Testis (tissue), 2 donors: ENCODE measurements at regions not wholly inside any gene's neighbourhood (a gene's known extent, or its start where the extent isn't known, plus 50 kb on each side); places are given as distances from the start of the nearest gene placed in this dataset.

ENCODE experiments used
- DNase-seq: peaks from one replicate; pipeline ENCODE4 v3.0.0-alpha.2; 2019
- H3K27ac ChIP-seq, 2 donors: fragments of 200-600 bp; sonication (generic); one replicate each; pipeline ENCODE4 v1.5.1; 2019
- H3K27me3 ChIP-seq: fragments of 200-600 bp; sonication (generic); one replicate; pipeline ENCODE4 v1.5.1; 2019
- H3K36me3 ChIP-seq: fragments of 200-600 bp; sonication (generic); one replicate; pipeline ENCODE4 v1.5.1; 2017; ENCODE audit warnings: low read depth; ENCODE audit errors: missing control alignments
- H3K4me1 ChIP-seq: fragments of 200-600 bp; sonication (generic); one replicate; pipeline ENCODE4 v1.5.1; 2019
- H3K4me3 ChIP-seq, 2 donors: fragments of 200-600 bp; sonication (generic); one replicate each; pipeline ENCODE4 v1.5.1; 2017 to 2019
- H3K9me3 ChIP-seq: fragments of 200-600 bp; sonication (generic); one replicate; pipeline ENCODE4 v1.5.1; 2017
- CTCF ChIP-seq, 3 experiments: fragments of 450-650 bp in 2 of 3; fragments of 200-600 bp in 1 of 3; sonication (generic) in 1 of 3; IDR thresholded peaks; one replicate each; pipeline ENCODE4 v1.5.1; 2016 to 2019; ENCODE audit warnings: antibody characterized with exemption in 3 of 3, mild to moderate bottlenecking in 2 of 3, moderate library complexity in 1 of 3
- POLR2A ChIP-seq: fragments of 450-650 bp; IDR thresholded peaks from one replicate; pipeline ENCODE4 v1.6.1; 2017; ENCODE audit warnings: antibody characterized with exemption, mild to moderate bottlenecking, moderate library complexity
- WGBS, 2 donors: methylation state at CpG; one replicate each; pipeline ENCODE4 v1.1.5; 2018; 5-methylcytosine and 5-hydroxymethylcytosine counted together
- intact Hi-C: fragments of 100-400 bp; cut with DNase I; formaldehyde crosslinking; loops from one replicate; pipeline ENCODE4 v1.15.1; 2023; ENCODE audit warnings: low total_unique reads

GRCh38 chr13:81025091-81025490 is 684.2 kb upstream of the SPRY2 start:
- no peak overlapping the region for H3K27ac ChIP-seq
- H3K36me3 ChIP-seq, result no peaks in the 10 kb centered on the region
- whole genome bisulfite sequencing, 2 donors, result 92 to 96% methylated on average over 3 of the region's 3 CpGs
- H3K27me3 ChIP-seq, result no peaks in the 10 kb centered on the region
- no peak for TF ChIP-seq CTCF (IDR thresholded peaks at IDR 0.05)
- no peak for TF ChIP-seq POLR2A
- intact Hi-C loops, result no loop called here
- no peak for DNase-seq
- no peaks in the 10 kb centered on the region for H3K4me1 ChIP-seq
- no peak overlapping the region for H3K4me3 ChIP-seq
- no peaks in the 10 kb centered on the region for H3K9me3 ChIP-seq

- intact Hi-C loops, result no loop called here
- no peaks in the 10 kb centered on the region for H3K27me3 ChIP-seq
- H3K36me3 ChIP-seq, result no peaks in the 10 kb centered on the region
- no peaks in the 10 kb centered on the region for H3K9me3 ChIP-seq
- no peak for DNase-seq
- no peak overlapping the region for H3K27ac ChIP-seq
- WGBS, 2 donors, result 92 to 98% methylated on average over 5 of the region's 5 CpGs
- H3K4me1 ChIP-seq, result no peaks in the 10 kb centered on the region
- no peak overlapping the region for H3K4me3 ChIP-seq
- TF ChIP-seq CTCF (IDR thresholded peaks at IDR 0.05), result no peak
- no peak for TF ChIP-seq POLR2A
Observed at GRCh38 chr13:81021284-81021840, 680.4 kb upstream of the SPRY2 start.

- H3K4me1 ChIP-seq, result no peaks in the 10 kb centered on the region
- H3K27me3 ChIP-seq, result no peaks in the 10 kb centered on the region
- H3K27ac ChIP-seq, result no peak overlapping the region
- no peaks in the 10 kb centered on the region for H3K36me3 ChIP-seq
- no peaks in the 10 kb centered on the region for H3K9me3 ChIP-seq
- TF ChIP-seq CTCF (IDR thresholded peaks at IDR 0.05) (no peak), POLR2A (no peak)
- WGBS, 2 donors, result 91% methylated on average over 2 of the region's 2 CpGs
- no peak overlapping the region for H3K4me3 ChIP-seq
- no peak for DNase-seq
- intact Hi-C loops, result no loop called here
Observed at GRCh38 chr13:81020010-81020409, 679.1 kb upstream of the SPRY2 start.

- Histone ChIP-seq H3K4me3 (no peak overlapping the region), H3K27ac (no peak overlapping the region), H3K27me3 (no peaks in the 10 kb centered on the region), H3K36me3 (no peaks in the 10 kb centered on the region), H3K9me3 (no peaks in the 10 kb centered on the region), H3K4me1 (no peaks in the 10 kb centered on the region)
- TF ChIP-seq CTCF (IDR thresholded peaks at IDR 0.05), result no peak
- no peak for TF ChIP-seq POLR2A
- 70 to 75% methylated on average over 3 of the region's 3 CpGs for WGBS, 2 donors
- DNase-seq, result no peak
- intact Hi-C loops, result no loop called here
Observed at GRCh38 chr13:81018936-81019335, 678.0 kb upstream of the SPRY2 start.

GRCh38 chr13:81017513-81018152 is 676.7 kb upstream of the SPRY2 start:
- DNase-seq, result no peak
- no peaks in the 10 kb centered on the region for H3K9me3 ChIP-seq
- WGBS, 2 donors, result 36 to 50% methylated on average over 4 of the region's 4 CpGs
- no peaks in the 10 kb centered on the region for H3K27me3 ChIP-seq
- no peak overlapping the region for H3K4me3 ChIP-seq
- TF ChIP-seq POLR2A (no peak), CTCF (IDR thresholded peaks at IDR 0.05) (peak in 1 of 3 experiments; percentile 61)
- H3K4me1 ChIP-seq, result no peaks in the 10 kb centered on the region
- H3K36me3 ChIP-seq, result no peaks in the 10 kb centered on the region
- H3K27ac ChIP-seq, result no peak overlapping the region
- intact Hi-C loops, result no loop called here
